Uterus (tissue), 2 donors: ENCODE measurements at regions not wholly inside any gene's neighbourhood (a gene's known extent, or its start where the extent isn't known, plus 50 kb on each side); places are given as distances from the start of the nearest gene placed in this dataset.

ENCODE experiments used
- POLR2A ChIP-seq, 2 donors: fragments of 450-650 bp; IDR thresholded peaks; one replicate each; pipeline ENCODE4 v1.6.1; 2016; ENCODE audit warnings: antibody characterized with exemption in 2 of 2, mild to moderate bottlenecking in 1 of 2, moderate library complexity in 1 of 2
- TF ChIP-seq, protein P1 (sequence below), 4 experiments: fragments of 200-600 bp in 2 of 4; fragments of 450-650 bp in 2 of 4; sonication (generic) in 2 of 4; IDR thresholded peaks; one replicate each; pipeline ENCODE4 v1.5.1; 2016 to 2019; ENCODE audit warnings: antibody characterized with exemption in 4 of 4, mild to moderate bottlenecking in 2 of 4, moderate library complexity in 1 of 4

GRCh38 chr17:27091043-27091497 is 202.8 kb upstream of the WSB1 start:
- TF ChIP-seq, protein P1, sequence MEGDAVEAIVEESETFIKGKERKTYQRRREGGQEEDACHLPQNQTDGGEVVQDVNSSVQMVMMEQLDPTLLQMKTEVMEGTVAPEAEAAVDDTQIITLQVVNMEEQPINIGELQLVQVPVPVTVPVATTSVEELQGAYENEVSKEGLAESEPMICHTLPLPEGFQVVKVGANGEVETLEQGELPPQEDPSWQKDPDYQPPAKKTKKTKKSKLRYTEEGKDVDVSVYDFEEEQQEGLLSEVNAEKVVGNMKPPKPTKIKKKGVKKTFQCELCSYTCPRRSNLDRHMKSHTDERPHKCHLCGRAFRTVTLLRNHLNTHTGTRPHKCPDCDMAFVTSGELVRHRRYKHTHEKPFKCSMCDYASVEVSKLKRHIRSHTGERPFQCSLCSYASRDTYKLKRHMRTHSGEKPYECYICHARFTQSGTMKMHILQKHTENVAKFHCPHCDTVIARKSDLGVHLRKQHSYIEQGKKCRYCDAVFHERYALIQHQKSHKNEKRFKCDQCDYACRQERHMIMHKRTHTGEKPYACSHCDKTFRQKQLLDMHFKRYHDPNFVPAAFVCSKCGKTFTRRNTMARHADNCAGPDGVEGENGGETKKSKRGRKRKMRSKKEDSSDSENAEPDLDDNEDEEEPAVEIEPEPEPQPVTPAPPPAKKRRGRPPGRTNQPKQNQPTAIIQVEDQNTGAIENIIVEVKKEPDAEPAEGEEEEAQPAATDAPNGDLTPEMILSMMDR (IDR thresholded peaks at IDR 0.05), result no peak
- TF ChIP-seq POLR2A (IDR thresholded peaks at IDR 0.05), result no peak
